Keratinocyte (primary cell): ENCODE measurements at regions not wholly inside any gene's neighbourhood (a gene's known extent, or its start where the extent isn't known, plus 50 kb on each side); places are given as distances from the start of the nearest gene placed in this dataset.

Experiments used
- DNase-seq: peaks from one replicate; pipeline ENCODE4 v3.0.0-alpha.2; 2011; ENCODE audit warnings: low read depth, missing footprints, low spot score
- FAIRE-seq: peaks from 2 replicates; lab custom pipeline; 2011; peaks lifted over from hg19 to GRCh38; lab: Jason Lieb, UNC
- H2AFZ ChIP-seq: 2 replicates; pipeline ENCODE4 v1.6.0; 2012; ENCODE audit warnings: low read length, control low read depth, inconsistent platforms; ENCODE audit not compliant: control insufficient read depth
- H3K27ac ChIP-seq: 2 replicates; pipeline ENCODE4 v1.5.1; 2011; ENCODE audit warnings: low read length; ENCODE audit not compliant: control insufficient read depth, insufficient read depth
- H3K27me3 ChIP-seq: 3 replicates; pipeline ENCODE4 v1.6.0; 2011; ENCODE audit warnings: low read length; ENCODE audit not compliant: control insufficient read depth, insufficient read depth; ENCODE audit errors: extremely low read depth
- H3K36me3 ChIP-seq, 2 experiments: 2 replicates in 1 of 2; 3 replicates in 1 of 2; pipeline ENCODE4 v1.5.1; 2011; ENCODE audit warnings: low read length in 2 of 2, mild to moderate bottlenecking in 1 of 2; ENCODE audit not compliant: control insufficient read depth in 2 of 2, insufficient read depth in 2 of 2; ENCODE audit errors: extremely low read depth in 1 of 2
- H3K4me1 ChIP-seq: 3 replicates; pipeline ENCODE4 v1.5.1; 2011; ENCODE audit warnings: low read length; ENCODE audit not compliant: control insufficient read depth, insufficient read depth; ENCODE audit errors: extremely low read depth
- H3K4me2 ChIP-seq: 3 replicates; pipeline ENCODE4 v1.6.0; 2011; ENCODE audit warnings: low read depth, low read length; ENCODE audit not compliant: control insufficient read depth, insufficient read depth; ENCODE audit errors: extremely low read depth
- H3K4me3 ChIP-seq, 3 experiments: fragments of 200-600 bp in 1 of 3; sonication (generic) in 1 of 3; 2 replicates in 2 of 3; 3 replicates in 1 of 3; pipeline ENCODE4 v1.5.1; 2011 to 2016; ENCODE audit warnings: low read length in 3 of 3, mild to moderate bottlenecking in 3 of 3, control low read depth in 2 of 3, inconsistent platforms in 1 of 3, low read depth in 1 of 3, mixed read lengths in 1 of 3, mixed run types in 1 of 3, moderate library complexity in 1 of 3; ENCODE audit not compliant: control insufficient read depth in 2 of 3, insufficient read depth in 2 of 3; ENCODE audit errors: extremely low read depth in 1 of 3
- H3K79me2 ChIP-seq: 2 replicates; pipeline ENCODE4 v1.6.0; 2012; ENCODE audit warnings: low read length; ENCODE audit not compliant: control insufficient read depth, insufficient read depth
- H3K9ac ChIP-seq: 3 replicates; pipeline ENCODE4 v1.6.0; 2011; ENCODE audit warnings: low read length; ENCODE audit not compliant: control insufficient read depth, insufficient read depth; ENCODE audit errors: extremely low read depth
- H3K9me1 ChIP-seq: 3 replicates; pipeline ENCODE4 v1.6.0; 2011; ENCODE audit warnings: low read length; ENCODE audit not compliant: control insufficient read depth, insufficient read depth; ENCODE audit errors: extremely low read depth
- H3K9me3 ChIP-seq: 2 replicates; pipeline ENCODE4 v1.5.1; 2012; ENCODE audit warnings: low read depth, low read length; ENCODE audit not compliant: control insufficient read depth
- H4K20me1 ChIP-seq: 3 replicates; pipeline ENCODE4 v1.6.0; 2011; ENCODE audit warnings: low read length; ENCODE audit not compliant: control insufficient read depth, insufficient read depth; ENCODE audit errors: extremely low read depth
- CTCF ChIP-seq, 3 experiments: IDR thresholded peaks in 1 of 3; conservative IDR thresholded peaks in 1 of 3; optimal IDR thresholded peaks in 1 of 3; 2 replicates in 2 of 3; 3 replicates in 1 of 3; pipeline versions ENCODE3 to v1.5.1; 2011; ENCODE audit warnings: low read length in 3 of 3, mild to moderate bottlenecking in 3 of 3, moderate library complexity in 2 of 3, control low read depth in 1 of 3, inconsistent platforms in 1 of 3; ENCODE audit not compliant: insufficient read depth in 2 of 3; ENCODE audit errors: extremely low read depth in 1 of 3
- EZH2 ChIP-seq: IDR thresholded peaks from one replicate; pipeline ENCODE4 v1.6.1; 2012; ENCODE audit warnings: inconsistent platforms, mild to moderate bottlenecking, low read length, moderate library complexity
- dilution Hi-C: fragments of 300-500 bp; cut with MboI; formaldehyde crosslinking; loops from one replicate; pipeline ENCODE4 v1.7.0; 2020; ENCODE audit warnings: low sequenced_read_pairs; ENCODE audit not compliant: extremely low pct_ligation_motif_present

DNA sequence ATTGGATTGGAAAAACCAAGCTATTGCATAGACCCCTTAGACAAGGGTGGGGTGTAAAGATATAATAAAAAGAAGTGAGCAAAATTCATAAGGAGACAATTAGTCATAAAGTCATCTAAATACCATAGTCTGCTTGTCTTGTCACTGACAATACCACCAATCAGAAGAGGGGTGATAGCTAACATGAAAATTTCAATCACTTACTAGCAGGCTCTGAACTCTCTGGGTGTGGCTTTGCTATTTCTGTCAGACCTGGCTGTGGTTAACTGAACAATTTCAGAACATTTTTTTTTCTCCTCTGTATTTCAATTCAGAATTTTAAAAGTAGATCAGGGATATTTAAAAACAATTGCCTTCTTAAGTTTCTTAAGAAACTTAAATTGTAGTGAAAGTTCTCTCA is 158.5 kb upstream of the PRMT6 start:
- H3K9me1 ChIP-seq, result no peaks in the 10 kb centered on the region
- H3K9ac ChIP-seq, result no peak overlapping the region
- FAIRE-seq (no peak), DNase-seq (no peak)
- no peaks in the 10 kb centered on the region for H3K36me3 ChIP-seq
- no peak overlapping the region for H3K4me2 ChIP-seq
- no peak overlapping the region for H3K4me3 ChIP-seq
- no peaks in the 10 kb centered on the region for H3K9me3 ChIP-seq
- dilution Hi-C loops, result no loop called here
- no peaks in the 10 kb centered on the region for H3K79me2 ChIP-seq
- H3K27ac ChIP-seq, result no peak overlapping the region
- H3K27me3 ChIP-seq, result no peaks in the 10 kb centered on the region
- H2AFZ ChIP-seq, result no peak overlapping the region
- TF ChIP-seq EZH2 (no peak), CTCF (optimal IDR thresholded peaks at IDR 0.05 in 1 of 3, IDR thresholded peaks at IDR 0.05 in 1 of 3, conservative IDR thresholded peaks at IDR 0.05 in 1 of 3; ENCODE audit: extremely low read depth in 1 of 3, insufficient read depth in 2 of 3, low read length in 3 of 3) (no peak)
- no peaks in the 10 kb centered on the region for H4K20me1 ChIP-seq
- H3K4me1 ChIP-seq, result no peaks in the 10 kb centered on the region

DNA sequence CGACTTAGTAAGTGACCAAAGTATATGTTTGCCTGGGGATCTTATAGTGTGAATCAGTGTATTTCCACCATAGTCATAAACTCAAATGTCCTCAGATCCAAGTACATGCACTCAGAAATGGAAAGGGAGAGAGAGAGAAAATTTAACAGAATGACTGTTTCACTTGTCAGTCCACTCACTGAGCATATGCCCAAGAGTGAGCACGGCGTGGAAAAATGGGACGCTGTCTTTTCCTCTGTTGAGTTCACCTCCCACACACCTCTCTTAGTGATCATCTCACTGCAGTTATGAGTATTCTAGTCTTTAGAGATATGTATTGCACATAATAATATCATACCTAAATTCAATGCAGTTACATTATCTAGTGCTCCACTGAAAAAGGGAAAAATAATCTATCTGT is 156.8 kb upstream of the PRMT6 start:
- Histone ChIP-seq H3K4me2 (no peak overlapping the region), H3K4me1 (no peaks in the 10 kb centered on the region), H3K9ac (no peak overlapping the region), H2AFZ (no peak overlapping the region), H3K27me3 (no peaks in the 10 kb centered on the region), H3K9me1 (no peaks in the 10 kb centered on the region), H3K79me2 (no peaks in the 10 kb centered on the region), H3K9me3 (no peaks in the 10 kb centered on the region), H3K36me3 (no peaks in the 10 kb centered on the region), H3K4me3 (no peak overlapping the region), H4K20me1 (no peaks in the 10 kb centered on the region), H3K27ac (no peak overlapping the region)
- dilution Hi-C loops, result no loop called here
- DNase-seq, result no peak
- TF ChIP-seq EZH2 (no peak), CTCF (optimal IDR thresholded peaks at IDR 0.05 in 1 of 3, IDR thresholded peaks at IDR 0.05 in 1 of 3, conservative IDR thresholded peaks at IDR 0.05 in 1 of 3; ENCODE audit: extremely low read depth in 1 of 3, insufficient read depth in 2 of 3, low read length in 3 of 3) (no peak)
- FAIRE-seq, result no peak
